OCI-LY1 (cell line): ENCODE measurements at regions not wholly inside any gene's neighbourhood (a gene's known extent, or its start where the extent isn't known, plus 50 kb on each side); places are given as distances from the start of the nearest gene placed in this dataset.

Experiments
- H2AFZ ChIP-seq: fragments of 200-600 bp; sonication (generic), shearing (Covaris generic); 2 replicates; pipeline ENCODE4 v1.6.0; 2014; ENCODE audit warnings: antibody characterized with exemption, mild to moderate bottlenecking, low read length
- H3F3A ChIP-seq: fragments of 200-600 bp; sonication (generic), shearing (Covaris generic); 2 replicates; pipeline ENCODE4 v1.6.0; 2014; ENCODE audit warnings: mild to moderate bottlenecking, antibody characterized with exemption, low read length, moderate library complexity; ENCODE audit not compliant: insufficient read depth
- H3K27ac ChIP-seq: fragments of 200-600 bp; sonication (generic); 2 replicates; pipeline ENCODE4 v1.5.1; 2014; ENCODE audit warnings: low read length, mixed run types, mild to moderate bottlenecking, low read depth; ENCODE audit not compliant: poor library complexity, severe bottlenecking
- H3K27me3 ChIP-seq: fragments of 200-600 bp; sonication (generic); 2 replicates; pipeline ENCODE4 v1.6.0; 2014; ENCODE audit warnings: antibody characterized with exemption, mild to moderate bottlenecking, low read length, moderate library complexity; ENCODE audit not compliant: insufficient read depth
- H3K36me3 ChIP-seq: fragments of 200-600 bp; sonication (generic); 2 replicates; pipeline ENCODE4 v1.6.1; 2014; ENCODE audit warnings: mild to moderate bottlenecking, antibody characterized with exemption, low read length, moderate library complexity, mixed read lengths; ENCODE audit not compliant: insufficient read depth
- H3K4me1 ChIP-seq: fragments of 200-600 bp; sonication (generic); 2 replicates; pipeline ENCODE4 v1.5.1; 2014; ENCODE audit warnings: mild to moderate bottlenecking, low read length, moderate library complexity; ENCODE audit not compliant: insufficient read depth, severe bottlenecking
- H3K4me2 ChIP-seq: fragments of 200-600 bp; sonication (generic), shearing (Covaris generic); 2 replicates; pipeline ENCODE4 v1.6.1; 2014; ENCODE audit warnings: low read length
- H3K4me3 ChIP-seq: fragments of 200-600 bp; sonication (generic); 2 replicates; pipeline ENCODE4 v1.5.1; 2014; ENCODE audit warnings: low read length, low read depth, mild to moderate bottlenecking, mixed read lengths; ENCODE audit not compliant: poor library complexity, severe bottlenecking
- H3K79me2 ChIP-seq: fragments of 200-600 bp; shearing (Covaris generic); 2 replicates; pipeline ENCODE4 v1.6.1; 2016; ENCODE audit warnings: mixed run types, low read length, mixed read lengths; ENCODE audit not compliant: insufficient read depth
- H3K9ac ChIP-seq: fragments of 200-600 bp; sonication (generic), shearing (Covaris generic); 2 replicates; pipeline ENCODE4 v1.6.1; 2014; ENCODE audit warnings: mild to moderate bottlenecking, low read length, mixed read lengths
- H3K9me2 ChIP-seq: fragments of 200-600 bp; sonication (generic), shearing (Covaris generic); 2 replicates; pipeline ENCODE4 v1.6.1; 2014; ENCODE audit warnings: low read depth, mild to moderate bottlenecking, low read length, mixed read lengths
- H3K9me3 ChIP-seq: fragments of 200-600 bp; shearing (Covaris generic); 2 replicates; pipeline ENCODE4 v1.6.1; 2014; ENCODE audit warnings: low read length, mixed read lengths
- H4K20me1 ChIP-seq: fragments of 200-600 bp; sonication (generic), shearing (Covaris generic); 2 replicates; pipeline ENCODE4 v1.6.0; 2016; ENCODE audit warnings: mild to moderate bottlenecking, low read length; ENCODE audit not compliant: insufficient read depth
- EZH2 ChIP-seq: fragments of 200-600 bp; sonication (generic), shearing (Covaris generic); IDR thresholded peaks from 2 replicates; pipeline ENCODE4 v1.8.0; 2017; ENCODE audit warnings: borderline replicate concordance, mixed run types, mild to moderate bottlenecking, antibody characterized with exemption, low read length, moderate library complexity, mixed read lengths
- TF ChIP-seq, protein P1 (sequence below): fragments of 200-600 bp; sonication (generic), shearing (Covaris generic); IDR thresholded peaks from 2 replicates; pipeline ENCODE4 v1.5.1; 2017; ENCODE audit warnings: mild to moderate bottlenecking, antibody characterized with exemption, low read length, moderate library complexity, mixed read lengths

DNA sequence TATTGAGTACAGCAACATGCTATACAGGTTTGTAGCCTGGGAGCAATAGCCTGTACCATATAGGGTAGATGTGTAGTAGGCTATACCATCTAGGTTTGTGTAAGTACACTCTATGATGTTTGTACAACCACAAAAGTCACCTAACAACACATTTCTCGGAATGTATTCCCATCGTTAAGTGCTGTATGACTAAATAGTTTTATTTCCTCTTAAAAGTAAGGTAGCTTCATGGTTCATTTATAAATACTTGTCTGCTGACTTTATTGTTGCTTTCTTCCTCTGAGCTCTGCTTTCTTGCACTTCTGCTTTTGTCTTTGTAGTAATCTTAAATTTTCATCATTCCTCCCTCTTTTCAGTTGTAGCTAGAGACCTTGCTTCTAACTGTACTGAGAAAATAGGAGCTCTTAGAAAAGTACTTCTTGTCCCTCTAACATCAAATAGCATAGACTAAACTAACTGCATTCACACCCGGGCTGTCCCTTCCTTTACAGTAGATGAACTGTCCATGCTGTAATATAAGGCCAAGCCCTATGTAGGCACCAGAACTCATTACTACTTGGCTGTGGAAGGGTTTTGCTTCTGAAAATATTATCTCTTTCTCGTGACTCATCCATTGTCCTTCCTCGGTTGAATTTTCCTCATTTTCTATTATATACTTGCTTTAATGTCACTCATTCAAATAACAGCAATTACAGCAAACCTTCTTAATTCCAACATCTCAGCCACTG lies 55.4 kb upstream of the FAM3C start:
- no peaks in the 10 kb centered on the region for H3K4me1 ChIP-seq
- no peaks in the 10 kb centered on the region for H4K20me1 ChIP-seq
- no peaks in the 10 kb centered on the region for H3K36me3 ChIP-seq
- H3K27me3 ChIP-seq, result no peaks in the 10 kb centered on the region
- no peak overlapping the region for H3K27ac ChIP-seq
- H3K9me3 ChIP-seq, result no peaks in the 10 kb centered on the region
- no peaks in the 10 kb centered on the region for H3F3A ChIP-seq
- no peaks in the 10 kb centered on the region for H3K9me2 ChIP-seq
- H3K4me3 ChIP-seq, result no peak overlapping the region
- no peak overlapping the region for H2AFZ ChIP-seq
- no peak overlapping the region for H3K4me2 ChIP-seq
- H3K9ac ChIP-seq, result no peak overlapping the region
- H3K79me2 ChIP-seq, result no peaks in the 10 kb centered on the region
- TF ChIP-seq EZH2, result no peak
- TF ChIP-seq, protein P1, sequence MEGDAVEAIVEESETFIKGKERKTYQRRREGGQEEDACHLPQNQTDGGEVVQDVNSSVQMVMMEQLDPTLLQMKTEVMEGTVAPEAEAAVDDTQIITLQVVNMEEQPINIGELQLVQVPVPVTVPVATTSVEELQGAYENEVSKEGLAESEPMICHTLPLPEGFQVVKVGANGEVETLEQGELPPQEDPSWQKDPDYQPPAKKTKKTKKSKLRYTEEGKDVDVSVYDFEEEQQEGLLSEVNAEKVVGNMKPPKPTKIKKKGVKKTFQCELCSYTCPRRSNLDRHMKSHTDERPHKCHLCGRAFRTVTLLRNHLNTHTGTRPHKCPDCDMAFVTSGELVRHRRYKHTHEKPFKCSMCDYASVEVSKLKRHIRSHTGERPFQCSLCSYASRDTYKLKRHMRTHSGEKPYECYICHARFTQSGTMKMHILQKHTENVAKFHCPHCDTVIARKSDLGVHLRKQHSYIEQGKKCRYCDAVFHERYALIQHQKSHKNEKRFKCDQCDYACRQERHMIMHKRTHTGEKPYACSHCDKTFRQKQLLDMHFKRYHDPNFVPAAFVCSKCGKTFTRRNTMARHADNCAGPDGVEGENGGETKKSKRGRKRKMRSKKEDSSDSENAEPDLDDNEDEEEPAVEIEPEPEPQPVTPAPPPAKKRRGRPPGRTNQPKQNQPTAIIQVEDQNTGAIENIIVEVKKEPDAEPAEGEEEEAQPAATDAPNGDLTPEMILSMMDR, result no peak

DNA sequence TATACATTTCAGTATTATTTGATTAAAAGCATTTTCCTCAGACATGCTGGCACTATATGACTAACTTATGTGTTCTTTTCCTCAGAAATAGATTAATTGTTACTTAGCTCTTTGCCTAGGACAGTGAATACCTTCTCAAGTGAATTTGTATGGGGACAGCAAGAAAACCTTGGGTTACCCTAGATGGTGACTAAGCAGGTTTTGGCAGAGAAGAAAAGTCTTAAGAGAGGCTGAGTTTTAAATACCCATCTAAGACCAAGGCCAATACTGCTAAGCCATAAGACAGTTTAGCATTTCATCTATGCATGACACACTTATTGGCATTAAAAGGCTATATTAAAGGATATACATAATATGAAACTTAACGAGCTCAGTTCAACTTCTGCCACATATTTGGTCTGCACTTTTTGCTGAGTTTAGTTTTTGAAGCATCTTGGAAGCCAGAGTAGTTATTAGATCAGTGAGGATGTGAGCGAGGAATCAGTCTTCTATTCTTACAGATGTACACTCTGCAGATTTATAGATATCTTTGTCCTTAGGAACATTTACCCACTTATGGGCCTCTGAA lies 54.6 kb upstream of the FAM3C start:
- Histone ChIP-seq H2AFZ (no peak overlapping the region), H4K20me1 (no peaks in the 10 kb centered on the region), H3K79me2 (no peaks in the 10 kb centered on the region), H3K9me3 (no peaks in the 10 kb centered on the region), H3F3A (no peaks in the 10 kb centered on the region), H3K4me2 (no peak overlapping the region), H3K36me3 (no peaks in the 10 kb centered on the region), H3K4me1 (no peaks in the 10 kb centered on the region), H3K9ac (no peak overlapping the region), H3K9me2 (no peaks in the 10 kb centered on the region), H3K27ac (no peak overlapping the region), H3K4me3 (no peak overlapping the region), H3K27me3 (no peaks in the 10 kb centered on the region)
- TF ChIP-seq, protein P1, result no peak
- TF ChIP-seq EZH2, result no peak

DNA sequence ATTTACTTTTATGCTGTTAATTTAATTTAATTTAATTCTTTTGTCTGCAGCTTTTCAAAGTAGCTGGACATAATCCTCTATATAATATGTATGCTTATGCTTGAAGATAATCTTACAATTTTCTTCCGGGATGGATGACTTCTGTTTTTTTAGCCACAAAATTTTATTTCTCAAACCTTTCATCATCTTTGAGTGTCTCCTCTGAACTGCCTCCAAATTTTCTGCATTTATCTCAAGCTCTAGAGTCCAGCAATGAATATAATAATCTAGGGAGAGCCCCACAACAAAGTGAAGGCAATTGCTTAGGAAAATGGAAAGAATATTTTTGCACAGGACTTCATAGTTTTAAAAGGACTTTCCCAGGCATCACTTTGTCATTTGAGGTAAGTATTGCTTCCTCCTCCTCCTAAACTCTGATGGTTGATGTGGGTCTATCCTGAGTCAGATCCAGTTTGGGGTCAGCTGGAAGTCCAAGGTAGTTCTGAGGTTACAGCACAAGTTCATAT lies 53.7 kb upstream of the FAM3C start:
- Histone ChIP-seq H3K4me3 (no peak overlapping the region), H3K36me3 (no peaks in the 10 kb centered on the region), H3F3A (no peaks in the 10 kb centered on the region), H3K27ac (no peak overlapping the region), H2AFZ (no peak overlapping the region), H4K20me1 (no peaks in the 10 kb centered on the region), H3K4me2 (no peak overlapping the region), H3K9ac (no peak overlapping the region), H3K79me2 (no peaks in the 10 kb centered on the region), H3K27me3 (no peaks in the 10 kb centered on the region), H3K9me3 (no peaks in the 10 kb centered on the region), H3K9me2 (no peaks in the 10 kb centered on the region), H3K4me1 (no peaks in the 10 kb centered on the region)
- TF ChIP-seq, protein P1, result no peak
- no peak for TF ChIP-seq EZH2
